ENCODE measurements at regions not wholly inside any gene's neighbourhood (a gene's known extent, or its start where the extent isn't known, plus 50 kb on each side); places are given as distances from the start of the nearest gene placed in this dataset.

GRCh38 chr2:45084361-45085020 is 75.2 kb upstream of the SIX2 start:
- FAIRE-seq, result no peak
- no peak for DNase-seq (ENCODE audit: low spot score in 2 of 2)

- FAIRE-seq (no peak), DNase-seq (ENCODE audit: low spot score in 2 of 2) (no peak)
Measured at GRCh38 chr2:45083175-45083574, 73.9 kb upstream of the SIX2 start.

- FAIRE-seq (no peak), DNase-seq (ENCODE audit: low spot score in 2 of 2) (no peak)
Measured at GRCh38 chr2:45074713-45075112, 65.5 kb upstream of the SIX2 start.

DNA sequence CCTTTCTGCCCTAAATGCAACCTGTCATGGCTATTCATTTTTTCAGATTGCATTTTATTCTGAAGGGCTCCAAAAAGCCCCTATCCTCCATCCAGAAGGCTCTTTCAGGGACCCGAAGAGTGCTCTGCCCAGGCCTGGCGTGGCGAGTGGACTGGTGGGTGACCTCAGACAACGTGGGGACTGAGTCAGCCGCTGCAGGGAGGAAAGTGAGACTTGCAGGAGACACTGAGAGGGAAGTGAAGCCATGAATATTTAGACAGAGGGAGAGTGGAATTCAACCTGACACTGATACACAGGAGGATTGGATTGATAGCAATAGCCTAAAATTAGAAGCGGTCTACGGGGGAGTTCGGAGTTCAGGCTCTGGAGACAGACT is 63.6 kb upstream of the SIX2 start:
- FAIRE-seq (no peak), DNase-seq (ENCODE audit: low spot score in 2 of 2) (no peak)

- DNase-seq (ENCODE audit: low spot score in 2 of 2), result no peak
- FAIRE-seq, result no peak
Measured at GRCh38 chr2:45072064-45072861, 63.0 kb upstream of the SIX2 start.

- no peak for DNase-seq (ENCODE audit: low spot score in 2 of 2)
Measured at GRCh38 chr2:45070113-45070652, 60.9 kb upstream of the SIX2 start.

DNA sequence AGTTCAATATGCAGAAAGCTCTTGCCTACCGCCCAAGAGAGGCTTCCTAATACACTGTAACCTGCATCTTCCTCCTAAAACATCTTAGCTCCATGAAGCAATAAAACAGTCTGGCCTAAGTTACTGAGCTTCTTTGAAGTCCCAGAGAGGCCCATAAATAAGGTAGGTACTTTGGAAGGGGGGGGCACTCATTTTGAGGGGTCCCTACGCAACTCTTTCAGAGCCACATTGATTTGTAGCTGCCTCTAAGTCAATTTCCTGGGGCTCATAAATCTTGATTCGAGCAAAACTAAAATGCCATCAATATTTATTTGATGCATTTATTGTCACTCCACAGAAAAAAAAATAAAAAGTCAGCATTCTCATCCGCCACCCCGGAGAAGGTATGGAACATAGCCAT is 60.4 kb upstream of the SIX2 start:
- FAIRE-seq (no peak), DNase-seq (ENCODE audit: low spot score in 2 of 2) (no peak)

More at GRCh38 chr2:45070113-45070652, 60.9 kb upstream of the SIX2 start:
- FAIRE-seq, result no peak

- DNase-seq (ENCODE audit: low spot score in 2 of 2) (no peak), FAIRE-seq (no peak)
Measured at GRCh38 chr2:45068571-45069140, 59.4 kb upstream of the SIX2 start.

DNA sequence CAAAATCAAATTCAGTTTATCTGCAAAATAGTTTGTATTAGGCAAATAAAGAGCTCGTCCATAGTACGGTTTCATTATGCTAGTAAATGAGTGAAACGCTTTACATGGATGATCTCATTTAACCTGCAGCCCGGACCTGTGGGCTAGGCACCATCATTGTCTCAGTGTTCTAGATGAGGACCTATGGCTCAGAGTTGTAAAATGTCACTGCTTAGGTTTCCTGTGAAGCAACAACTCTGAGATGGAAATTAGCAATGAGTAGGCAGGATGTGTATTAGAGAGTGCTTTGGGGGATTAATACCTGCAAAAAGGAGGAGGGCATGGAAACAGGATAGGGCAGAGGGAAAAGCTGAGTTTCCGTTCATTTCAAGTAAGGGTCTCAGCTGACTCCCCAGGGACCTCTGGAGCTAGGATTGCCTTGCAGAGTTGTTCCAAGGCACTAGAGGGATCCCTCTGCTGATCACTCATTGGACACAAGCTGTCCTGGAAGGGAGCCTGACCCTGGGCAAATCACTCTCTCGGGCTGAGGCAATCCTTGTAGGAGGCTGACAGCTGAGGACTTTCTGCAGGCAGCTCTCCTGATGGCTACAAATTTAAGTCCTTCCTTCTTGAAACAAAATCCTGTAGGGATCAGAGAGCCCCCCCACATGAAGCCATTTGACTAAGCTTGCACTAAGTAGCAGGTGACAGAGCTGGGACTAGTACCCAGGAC is 58.8 kb upstream of the SIX2 start:
- no peak for DNase-seq (ENCODE audit: low spot score in 2 of 2)
- FAIRE-seq, result no peak

All from frontal cortex (tissue), 3 donors.